Stimulated activated CD4-positive, alpha-beta T cell treated with anti-CD3 and anti-CD28 coated beads, Interleukin-12 subunit alpha, Interleukin-12 subunit beta, amount 100 ng/mL, for 4 hours (primary cell): ENCODE measurements at regions not wholly inside any gene's neighbourhood (a gene's known extent, or its start where the extent isn't known, plus 50 kb on each side); places are given as distances from the start of the nearest gene placed in this dataset.

ENCODE experiments used
- DNase-seq: peaks from one replicate; pipeline ENCODE4 v3.0.0-alpha.2; 2020

DNA sequence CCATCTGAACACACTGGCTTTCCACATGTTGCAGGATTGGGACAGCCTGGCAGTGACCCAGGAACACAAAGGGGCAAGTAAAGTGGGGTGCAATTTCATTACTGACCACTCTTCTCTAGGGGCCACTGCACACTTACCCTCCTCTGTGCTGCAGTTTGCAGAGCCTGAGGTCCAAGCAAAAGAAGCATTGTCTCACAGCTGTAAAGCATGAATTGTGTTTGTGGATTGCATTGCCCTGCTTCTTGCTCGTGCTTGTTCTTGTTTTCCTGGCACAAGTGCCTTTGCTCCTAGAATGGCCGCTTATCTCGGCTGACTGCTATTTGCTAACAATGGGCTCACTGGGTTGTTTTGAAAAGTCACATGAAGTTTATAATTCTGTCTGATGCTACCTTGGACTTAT lies 209.1 kb upstream of the JADE1 start:
- DNase-seq: no peak

- no peak for DNase-seq
These were observed 212.0 kb upstream of the JADE1 start for GRCh38 chr4:128597500-128597899.

- no peak for DNase-seq
These were observed 212.6 kb upstream of the JADE1 start for GRCh38 chr4:128596853-128597252.

- no peak for DNase-seq
These were observed 213.4 kb upstream of the JADE1 start for GRCh38 chr4:128596115-128596514.

GRCh38 chr4:128591482-128591881 lies 218.0 kb upstream of the JADE1 start:
- DNase-seq: no peak

DNA sequence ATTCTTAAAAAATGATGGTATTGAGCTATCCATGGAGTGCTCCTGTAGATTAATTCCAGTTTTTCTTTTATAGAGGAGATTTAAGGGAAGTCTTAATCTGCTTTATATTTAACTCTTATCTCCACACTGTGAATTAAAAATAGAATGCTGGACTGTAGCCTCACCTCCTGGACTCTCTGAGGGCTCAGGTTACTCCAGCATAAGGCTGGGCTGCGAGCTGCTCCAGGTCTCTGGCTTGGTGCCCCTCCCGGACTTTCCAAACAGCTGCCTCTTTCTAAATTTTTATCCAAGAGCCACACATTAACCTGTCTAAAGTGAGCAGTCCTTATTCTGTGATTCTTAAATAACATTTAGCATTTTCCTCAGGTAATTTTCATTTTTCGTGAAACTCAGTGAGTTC lies 218.7 kb upstream of the JADE1 start:
- DNase-seq: no peak

DNA sequence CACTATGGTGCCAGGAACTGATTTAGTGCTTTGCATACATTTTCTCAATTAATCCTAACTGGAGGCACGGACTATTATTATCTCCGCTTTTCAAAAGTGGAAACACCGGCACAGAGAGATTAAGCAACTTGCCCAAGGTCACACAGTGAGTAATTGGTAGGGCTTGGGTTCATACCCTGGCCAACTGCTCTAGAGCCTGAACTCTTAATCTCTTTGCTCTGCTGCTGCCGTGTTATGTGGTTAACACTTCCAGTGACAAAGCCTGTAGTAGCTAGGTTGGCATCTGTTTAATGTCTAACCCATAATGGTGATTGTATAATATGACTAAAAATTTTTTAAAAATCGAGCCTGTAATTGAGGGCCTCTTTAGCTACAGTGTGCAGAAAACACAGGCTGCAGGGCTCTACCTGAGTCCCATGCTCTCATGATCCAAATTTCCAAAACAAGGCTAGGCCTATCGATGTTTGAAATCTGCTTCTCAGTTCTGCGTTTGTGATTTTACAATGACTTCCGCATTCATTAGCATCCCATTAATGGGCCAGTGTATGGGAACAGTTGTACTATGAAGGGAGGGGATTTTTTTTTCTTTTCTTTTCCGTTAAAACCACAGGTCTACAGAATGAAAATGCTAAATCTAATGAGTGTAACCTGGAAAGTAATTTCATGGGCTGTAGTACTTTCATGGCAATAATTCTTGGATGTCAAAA lies 219.3 kb upstream of the JADE1 start:
- DNase-seq: no peak

DNA sequence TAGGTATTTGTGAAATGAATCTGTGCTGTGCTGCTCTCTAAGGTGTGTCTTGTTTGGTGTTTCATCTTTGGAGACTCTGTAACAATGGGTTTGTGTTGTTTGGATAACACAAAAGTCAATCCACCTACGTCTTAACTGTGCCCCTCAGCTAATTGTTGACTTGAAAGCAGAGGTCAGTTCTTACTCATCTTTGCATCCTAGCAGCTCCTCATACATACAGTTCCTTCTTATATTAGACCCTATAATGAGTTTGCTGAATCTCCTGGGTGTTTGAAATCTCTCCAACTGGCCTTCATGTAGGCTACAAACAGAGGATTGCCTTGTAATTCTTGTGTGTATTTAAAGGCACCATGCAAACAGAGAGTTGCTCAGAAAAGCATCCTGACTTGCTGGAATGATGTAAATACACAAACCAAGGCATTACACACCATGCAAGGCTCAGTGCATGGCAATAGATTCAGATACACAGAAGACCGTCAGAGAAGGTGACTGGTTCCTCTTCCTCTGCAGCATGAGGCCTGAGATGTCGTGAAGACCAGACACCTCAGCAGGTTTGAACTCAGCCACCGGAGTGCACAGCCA lies 220.0 kb upstream of the JADE1 start:
- no peak for DNase-seq

DNA sequence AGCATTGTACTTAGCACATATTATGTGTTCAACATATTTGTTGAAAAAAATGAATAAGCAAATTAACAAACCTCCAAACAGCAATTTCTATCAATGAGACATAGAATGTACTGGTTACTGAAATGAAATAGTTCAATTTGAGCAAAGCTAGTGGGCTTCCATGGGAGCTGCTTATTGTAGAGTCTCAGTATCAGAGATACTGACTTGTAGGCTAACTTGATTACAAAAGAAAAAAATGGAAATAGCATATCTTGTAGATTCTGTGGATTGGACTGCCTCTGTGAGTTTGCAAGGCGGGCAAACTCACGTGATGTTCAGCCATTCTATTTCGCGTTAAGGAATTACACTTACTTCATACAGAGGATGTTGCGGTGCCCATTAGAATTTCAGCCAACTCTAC lies 222.1 kb upstream of the JADE1 start:
- DNase-seq: no peak

GRCh38 chr4:128583753-128584712 lies 225.5 kb upstream of the JADE1 start:
- DNase-seq: no peak

- DNase-seq: no peak
These were observed 227.1 kb upstream of the JADE1 start for GRCh38 chr4:128582427-128582870.

- no peak for DNase-seq
These were observed 230.2 kb upstream of the JADE1 start for GRCh38 chr4:128579154-128579853.

- DNase-seq: peak; percentile 48
These were observed 234.8 kb upstream of the JADE1 start for GRCh38 chr4:128574706-128575105.

GRCh38 chr4:128573781-128574508 lies 235.6 kb upstream of the JADE1 start:
- DNase-seq: no peak

- DNase-seq: no peak
These were observed 236.7 kb upstream of the JADE1 start for GRCh38 chr4:128572778-128573241.

- DNase-seq: no peak
These were observed 237.8 kb upstream of the JADE1 start for GRCh38 chr4:128571747-128572146.

GRCh38 chr4:128570387-128570975 lies 239.0 kb upstream of the JADE1 start:
- no peak for DNase-seq

DNA sequence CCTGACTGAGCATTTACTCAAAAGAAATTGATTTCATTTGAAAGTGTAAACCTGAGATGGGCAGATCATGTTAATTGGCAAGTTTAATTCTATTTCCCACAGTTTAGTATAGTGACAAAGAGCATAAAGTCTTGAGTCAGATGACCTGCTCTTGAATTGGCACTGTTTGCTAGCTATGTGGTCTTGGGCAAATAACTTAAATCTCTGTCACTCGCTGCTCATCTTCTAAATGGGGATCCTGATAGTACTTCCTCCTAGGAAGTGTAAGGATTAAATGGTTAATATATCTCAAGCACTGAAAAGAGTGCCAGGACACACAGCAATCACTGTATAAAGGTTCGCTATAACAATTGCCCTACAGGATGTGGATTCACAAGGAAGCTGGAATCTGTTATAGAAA lies 242.8 kb upstream of the JADE1 start:
- no peak for DNase-seq

DNA sequence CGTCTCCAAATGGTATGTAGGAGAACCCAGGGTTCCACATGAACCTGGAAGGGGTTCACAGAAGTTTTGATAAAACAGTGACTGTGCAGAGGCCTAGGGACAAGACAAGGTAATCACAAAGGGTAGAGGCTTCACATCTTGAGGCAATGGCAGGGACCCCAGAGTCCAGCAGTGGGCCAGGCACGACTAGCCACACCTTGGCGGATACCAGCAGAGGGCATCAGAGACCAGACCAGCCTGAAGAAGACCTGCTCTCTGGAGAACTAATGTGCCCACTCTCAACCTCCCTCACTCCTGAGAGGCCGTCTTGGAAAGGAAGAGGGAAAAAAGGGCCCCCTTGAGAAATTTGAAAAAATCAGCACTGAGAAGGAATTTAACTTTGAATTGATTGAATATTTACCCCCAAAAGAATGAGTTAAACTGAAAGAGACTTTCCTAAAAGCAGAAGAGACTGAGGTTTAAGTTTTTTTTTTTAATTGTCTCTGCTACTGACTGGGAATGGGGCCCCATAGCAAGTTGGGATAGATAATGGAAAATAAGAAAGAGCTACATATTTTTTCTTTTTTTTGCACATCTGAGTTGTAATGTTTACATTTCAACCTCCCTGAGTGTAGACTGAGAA lies 243.8 kb upstream of the JADE1 start:
- no peak for DNase-seq

GRCh38 chr4:128565054-128565453 lies 244.4 kb upstream of the JADE1 start:
- DNase-seq: no peak

DNA sequence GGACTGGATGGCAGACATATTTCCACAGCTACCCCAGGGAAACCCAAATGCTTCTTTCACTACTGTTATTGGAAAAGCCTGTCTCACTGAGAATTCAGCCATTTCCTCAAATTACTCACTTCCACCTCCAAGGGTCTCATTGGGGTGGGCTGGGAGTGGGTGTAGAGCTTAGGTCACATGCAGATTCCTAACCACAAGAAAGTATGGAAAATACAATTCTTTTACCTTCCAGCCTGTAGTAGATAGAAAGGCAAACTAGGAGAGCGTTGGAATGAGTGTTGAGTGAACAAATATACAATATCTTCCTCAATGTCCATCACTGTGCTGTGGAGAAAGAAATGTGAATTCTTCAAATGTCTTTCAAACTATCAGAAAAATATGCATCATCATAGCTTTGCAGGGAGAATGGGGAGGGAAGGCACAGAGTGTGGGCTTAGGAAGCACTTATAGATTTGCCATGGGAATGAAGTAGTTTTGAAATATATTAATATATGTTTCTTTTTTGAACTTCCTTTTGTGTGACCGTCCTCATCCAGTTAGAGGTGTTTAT lies 245.3 kb upstream of the JADE1 start:
- DNase-seq: no peak
